Lower lobe of right lung (tissue), 2 donors: ENCODE measurements at regions not wholly inside any gene's neighbourhood (a gene's known extent, or its start where the extent isn't known, plus 50 kb on each side); places are given as distances from the start of the nearest gene placed in this dataset.
A peak's percentile ranks its signal among the peaks of the same experiment; 100 is the strongest.

Experiments
- ATAC-seq, 2 donors: fragments of 200-7000 bp; cut with Tn5 transposase; one replicate each; pipeline ENCODE4 v1.9.1; 2020 to 2022; ENCODE audit warnings: mild to moderate bottlenecking in 2 of 2, moderate library complexity in 2 of 2
- DNase-seq: peaks from one replicate; pipeline ENCODE4 v3.0.0-alpha.2; 2020
- H3K27ac ChIP-seq: fragments of 200-600 bp; one replicate; pipeline ENCODE4 v1.8.0; 2022
- H3K27me3 ChIP-seq: fragments of 200-600 bp; one replicate; pipeline ENCODE4 v1.8.0; 2022; ENCODE audit warnings: low read depth
- H3K36me3 ChIP-seq: fragments of 200-600 bp; one replicate; pipeline ENCODE4 v1.8.0; 2022; ENCODE audit warnings: mild to moderate bottlenecking
- H3K4me1 ChIP-seq: fragments of 200-600 bp; one replicate; pipeline ENCODE4 v1.8.0; 2022
- H3K4me3 ChIP-seq: fragments of 200-600 bp; one replicate; pipeline ENCODE4 v1.8.0; 2022; ENCODE audit warnings: mild to moderate bottlenecking
- H3K9me3 ChIP-seq: fragments of 200-600 bp; one replicate; pipeline ENCODE4 v1.8.0; 2022
- intact Hi-C: fragments of 100-400 bp; cut with DNase I; formaldehyde crosslinking; loops from one replicate; pipeline ENCODE4 v1.11.0; 2022
- TF ChIP-seq, protein P1 (sequence below): fragments of 200-600 bp; IDR thresholded peaks from one replicate; pipeline ENCODE4 v1.8.0; 2022; ENCODE audit warnings: antibody characterized with exemption, mild to moderate bottlenecking
- donor health status: DM: no; HTN: yes; CAD: no; lungs with severe emphysema.

DNA sequence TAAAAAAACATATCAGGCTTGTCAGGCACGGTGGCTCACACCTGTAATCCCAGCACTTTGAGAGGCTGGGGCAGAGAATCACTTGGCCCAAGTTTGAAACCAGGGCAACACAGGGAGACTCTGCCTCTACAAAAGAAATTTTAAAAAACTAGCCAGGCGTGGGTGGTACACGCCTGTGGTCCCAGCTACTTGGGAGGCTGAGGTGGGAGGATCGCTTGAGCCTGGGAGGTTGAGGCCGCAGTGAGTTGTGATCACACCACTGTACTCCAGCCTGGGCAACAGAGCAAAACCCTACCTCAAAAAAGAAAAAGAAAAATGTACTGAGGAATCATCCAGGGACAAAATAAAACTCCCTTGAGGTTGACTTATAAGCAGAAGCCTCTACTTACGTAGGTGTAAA lies 149.9 kb upstream of the KLF14 start:
- no peaks in the 10 kb centered on the region for H3K9me3 ChIP-seq
- peaks cover 72% of the 10 kb centered on the region for H3K4me1 ChIP-seq
- H3K27ac ChIP-seq = no peak overlapping the region
- no peak for ATAC-seq
- no peak for DNase-seq
- peaks cover 100% of the 10 kb centered on the region for H3K36me3 ChIP-seq
- TF ChIP-seq, protein P1, sequence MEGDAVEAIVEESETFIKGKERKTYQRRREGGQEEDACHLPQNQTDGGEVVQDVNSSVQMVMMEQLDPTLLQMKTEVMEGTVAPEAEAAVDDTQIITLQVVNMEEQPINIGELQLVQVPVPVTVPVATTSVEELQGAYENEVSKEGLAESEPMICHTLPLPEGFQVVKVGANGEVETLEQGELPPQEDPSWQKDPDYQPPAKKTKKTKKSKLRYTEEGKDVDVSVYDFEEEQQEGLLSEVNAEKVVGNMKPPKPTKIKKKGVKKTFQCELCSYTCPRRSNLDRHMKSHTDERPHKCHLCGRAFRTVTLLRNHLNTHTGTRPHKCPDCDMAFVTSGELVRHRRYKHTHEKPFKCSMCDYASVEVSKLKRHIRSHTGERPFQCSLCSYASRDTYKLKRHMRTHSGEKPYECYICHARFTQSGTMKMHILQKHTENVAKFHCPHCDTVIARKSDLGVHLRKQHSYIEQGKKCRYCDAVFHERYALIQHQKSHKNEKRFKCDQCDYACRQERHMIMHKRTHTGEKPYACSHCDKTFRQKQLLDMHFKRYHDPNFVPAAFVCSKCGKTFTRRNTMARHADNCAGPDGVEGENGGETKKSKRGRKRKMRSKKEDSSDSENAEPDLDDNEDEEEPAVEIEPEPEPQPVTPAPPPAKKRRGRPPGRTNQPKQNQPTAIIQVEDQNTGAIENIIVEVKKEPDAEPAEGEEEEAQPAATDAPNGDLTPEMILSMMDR = no peak
- intact Hi-C loops = no loop called here
- no peaks in the 10 kb centered on the region for H3K27me3 ChIP-seq
- no peak overlapping the region for H3K4me3 ChIP-seq

DNA sequence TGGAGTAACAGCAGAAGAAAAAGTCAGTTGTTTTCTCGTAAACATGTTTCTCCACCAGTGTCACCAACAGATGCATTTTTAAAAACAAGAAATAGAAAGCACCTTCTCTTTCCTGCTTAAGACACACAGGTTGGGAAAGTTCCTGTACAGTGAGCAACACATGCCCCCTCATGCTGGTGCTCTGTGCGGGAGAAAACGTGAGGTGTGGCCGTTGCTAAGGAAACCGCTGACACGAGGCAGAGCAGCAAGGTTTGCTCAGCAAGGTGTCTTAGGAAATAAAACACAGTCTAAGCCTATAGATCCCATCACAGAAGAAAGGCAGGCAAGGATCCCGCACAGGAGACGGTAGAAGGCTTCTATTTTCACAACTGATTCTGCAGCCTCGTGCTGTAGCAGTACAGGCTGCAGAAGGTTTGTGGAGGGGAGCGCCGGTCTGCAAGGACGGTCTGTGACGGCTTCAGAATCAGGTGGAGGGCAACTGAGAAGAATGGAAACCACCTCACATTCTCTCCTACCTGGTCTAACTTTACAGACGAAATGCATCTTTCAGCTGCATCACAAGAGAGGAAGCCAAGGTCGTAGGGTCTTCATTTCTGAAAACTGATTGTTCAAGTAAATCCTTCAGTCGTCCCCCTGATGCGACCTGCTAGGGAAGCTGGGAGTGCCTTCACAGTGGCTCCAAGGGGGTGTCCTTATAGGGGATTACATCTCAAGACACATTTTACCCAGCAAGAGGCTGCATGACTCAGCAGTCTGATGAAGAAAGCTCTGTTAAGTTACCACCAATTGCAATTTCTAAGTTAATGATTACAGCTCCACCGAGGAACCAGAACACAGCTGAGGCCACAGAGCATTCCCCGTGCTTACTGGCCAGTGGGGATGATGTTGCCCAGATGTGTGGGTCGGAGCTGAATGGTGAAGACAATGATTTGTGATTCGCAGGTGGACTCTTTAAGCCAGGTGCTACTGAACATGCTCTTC lies 150.7 kb upstream of the KLF14 start:
- peaks cover 99% of the 10 kb centered on the region for H3K36me3 ChIP-seq
- no peaks in the 10 kb centered on the region for H3K9me3 ChIP-seq
- intact Hi-C loops = no loop called here
- TF ChIP-seq, protein P1 = no peak
- H3K27me3 ChIP-seq = no peaks in the 10 kb centered on the region
- ATAC-seq (peak; percentile 47 to 75), DNase-seq (peak; percentile 64)
- H3K4me3 ChIP-seq = no peak overlapping the region
- H3K27ac ChIP-seq = peak overlapping the region; percentile 46
- peaks cover 80% of the 10 kb centered on the region for H3K4me1 ChIP-seq

DNA sequence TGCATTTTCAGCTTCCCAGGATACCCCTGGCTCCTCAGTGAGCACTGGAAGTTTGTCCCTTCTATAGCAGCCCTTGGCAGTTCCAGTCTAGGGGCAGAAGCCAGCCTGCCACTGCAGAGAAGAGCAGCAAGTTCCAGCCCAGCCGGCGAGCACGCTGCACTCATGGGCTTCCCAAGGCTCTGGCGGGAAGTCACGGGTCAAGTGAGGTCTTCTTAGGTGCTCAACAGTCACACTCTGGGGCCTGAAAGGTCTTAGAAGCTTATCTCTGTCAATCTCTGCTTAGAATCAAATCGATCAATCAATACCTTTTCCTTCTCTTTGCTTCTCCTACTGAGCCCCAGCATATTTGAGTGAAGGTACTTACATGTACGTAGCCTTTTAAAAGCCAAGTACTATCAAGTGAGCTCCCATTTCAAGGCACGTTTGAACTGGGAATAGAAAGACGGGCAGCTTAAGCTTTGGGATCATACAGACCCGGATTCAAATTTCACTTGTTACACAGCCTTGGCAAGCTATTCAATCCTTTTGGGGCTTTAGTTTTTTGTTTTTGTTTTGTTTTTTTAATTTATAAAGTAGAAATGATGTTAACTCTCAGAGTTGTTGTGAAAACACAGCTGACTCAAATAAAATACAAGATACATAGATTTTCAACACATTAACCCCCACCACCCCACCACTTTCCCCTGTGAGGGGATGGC lies 152.6 kb upstream of the KLF14 start:
- Histone ChIP-seq H3K27ac (peak overlapping the region; percentile 64), H3K27me3 (no peaks in the 10 kb centered on the region), H3K4me3 (no peak overlapping the region), H3K4me1 (peaks cover 87% of the 10 kb centered on the region), H3K36me3 (peaks cover 90% of the 10 kb centered on the region), H3K9me3 (no peaks in the 10 kb centered on the region)
- TF ChIP-seq, protein P1 = no peak
- intact Hi-C loops = no loop called here
- ATAC-seq = peak in 1 of 2 donors; percentile 31
- peak; percentile 57 for DNase-seq

DNA sequence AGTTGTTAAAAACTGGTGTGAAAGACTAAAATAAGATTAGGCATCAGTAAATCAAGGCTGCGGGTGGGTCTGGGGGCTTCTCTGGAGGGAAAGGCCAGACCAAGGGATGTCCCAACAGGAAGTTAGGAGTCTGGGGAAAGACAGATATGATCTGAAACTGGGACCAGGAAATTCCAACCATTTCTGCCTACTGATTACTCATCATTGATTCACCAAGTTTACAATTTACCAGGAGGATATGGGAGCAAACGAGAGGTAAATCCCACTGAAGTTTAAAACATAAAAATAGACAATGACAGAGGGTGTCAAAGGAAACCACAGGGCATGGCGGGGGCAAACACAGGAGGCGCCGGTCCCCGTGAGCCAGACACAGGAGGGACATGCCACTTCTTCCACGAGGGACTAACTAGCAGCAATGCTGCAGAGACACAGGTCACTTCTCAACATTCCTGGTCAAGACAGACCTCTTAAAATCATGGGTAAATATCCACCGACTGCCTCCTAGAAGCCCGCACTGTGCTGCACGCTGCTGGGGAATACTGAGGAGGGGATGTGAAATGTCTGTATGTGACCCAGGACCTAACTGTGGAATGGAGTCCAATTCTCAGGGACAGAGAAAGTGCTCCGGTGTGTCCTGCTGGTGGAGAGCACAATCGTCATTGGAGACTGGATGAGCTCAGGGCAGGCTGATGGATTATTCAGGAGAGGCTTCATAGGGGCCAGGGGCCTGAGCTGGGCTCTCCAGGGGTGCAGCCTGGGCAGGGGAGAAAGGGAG lies 153.4 kb upstream of the KLF14 start:
- Histone ChIP-seq H3K36me3 (peaks cover 82% of the 10 kb centered on the region), H3K27ac (peak overlapping the region; percentile 64), H3K4me1 (peaks cover 82% of the 10 kb centered on the region), H3K4me3 (no peak overlapping the region), H3K9me3 (no peaks in the 10 kb centered on the region), H3K27me3 (no peaks in the 10 kb centered on the region)
- TF ChIP-seq, protein P1 = no peak
- intact Hi-C loops = no loop called here
- no peak for ATAC-seq
- no peak for DNase-seq

DNA sequence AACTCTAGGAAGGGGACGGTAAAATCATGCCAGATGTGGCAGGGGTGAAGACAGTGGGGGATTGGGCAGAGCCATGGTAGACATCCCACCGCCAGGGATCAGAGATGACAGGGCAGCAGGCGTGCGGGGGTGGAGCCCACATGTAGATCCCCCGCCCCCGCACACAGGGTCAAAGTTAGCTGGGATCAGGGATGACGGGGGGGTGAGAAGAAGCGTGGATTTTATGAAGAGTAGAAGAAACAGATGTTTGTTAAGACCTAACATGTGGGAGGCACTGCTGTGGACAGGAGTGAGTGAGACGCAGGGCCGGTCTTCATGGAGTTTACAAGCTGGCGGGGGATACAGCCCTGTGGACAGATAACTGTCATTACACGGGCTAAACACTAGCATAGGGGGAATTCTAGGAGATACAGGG lies 154.0 kb upstream of the KLF14 start:
- ATAC-seq = no peak
- Histone ChIP-seq H3K36me3 (peaks cover 76% of the 10 kb centered on the region), H3K9me3 (no peaks in the 10 kb centered on the region), H3K4me3 (no peak overlapping the region), H3K27ac (peak overlapping the region; percentile 64), H3K27me3 (no peaks in the 10 kb centered on the region), H3K4me1 (peaks cover 84% of the 10 kb centered on the region)
- TF ChIP-seq, protein P1 = no peak
- DNase-seq = no peak
- intact Hi-C loops = no loop called here
